Neural crest cell (in vitro differentiated cells): ENCODE measurements at regions not wholly inside any gene's neighbourhood (a gene's known extent, or its start where the extent isn't known, plus 50 kb on each side); places are given as distances from the start of the nearest gene placed in this dataset.

Source experiments
- DNase-seq: peaks from one replicate; pipeline ENCODE4 v3.0.0; 2021; ENCODE audit warnings: low read depth, mixed read lengths, low spot score
- H3K27ac Mint-ChIP-seq: one replicate; pipeline ENCODE4 v1.8.0; 2021; ENCODE audit warnings: mild to moderate bottlenecking, mixed read lengths; ENCODE audit not compliant: unreplicated experiment
- H3K27me3 Mint-ChIP-seq: 2 replicates; pipeline ENCODE4 v1.8.0; 2021; ENCODE audit warnings: low read depth, mild to moderate bottlenecking, mixed read lengths
- H3K36me3 Mint-ChIP-seq: 2 replicates; pipeline ENCODE4 v1.8.0; 2021; ENCODE audit warnings: low read depth, mild to moderate bottlenecking, mixed read lengths
- H3K4me1 Mint-ChIP-seq: 2 replicates; pipeline ENCODE4 v1.8.0; 2021; ENCODE audit warnings: mixed read lengths
- H3K4me3 Mint-ChIP-seq: one replicate; pipeline ENCODE4 v1.8.0; 2021; ENCODE audit warnings: mild to moderate bottlenecking, mixed read lengths
- H3K9me3 Mint-ChIP-seq: 2 replicates; pipeline ENCODE4 v1.8.0; 2021; ENCODE audit warnings: mixed read lengths
- CTCF ChIP-seq: fragments of 200-600 bp; sonication (generic); conservative IDR thresholded peaks from 2 replicates; pipeline ENCODE4 v1.5.0; 2021; ENCODE audit warnings: antibody characterized with exemption, mild to moderate bottlenecking

GRCh38 chr18:45373286-45373880, 241.9 kb upstream of the SLC14A2 start:
- Mint-ChIP-seq H3K27me3 (no peaks in the 10 kb centered on the region), H3K36me3 (no peaks in the 10 kb centered on the region), H3K4me1 (peaks cover 16% of the 10 kb centered on the region), H3K4me3 (no peak overlapping the region), H3K9me3 (peaks cover 3% of the 10 kb centered on the region), H3K27ac (no peak overlapping the region)
- TF ChIP-seq CTCF: no peak
- no peak for DNase-seq

GRCh38 chr18:45374236-45374635, 241.0 kb upstream of the SLC14A2 start:
- H3K27ac Mint-ChIP-seq: no peak overlapping the region

GRCh38 chr18:45374878-45375630, 240.2 kb upstream of the SLC14A2 start:
- peaks cover 12% of the 10 kb centered on the region for H3K4me1 Mint-ChIP-seq
- H3K27ac Mint-ChIP-seq: no peak overlapping the region
- TF ChIP-seq CTCF: no peak
- peaks cover 3% of the 10 kb centered on the region for H3K9me3 Mint-ChIP-seq
- no peaks in the 10 kb centered on the region for H3K36me3 Mint-ChIP-seq
- H3K27me3 Mint-ChIP-seq: no peaks in the 10 kb centered on the region
- DNase-seq: no peak
- no peak overlapping the region for H3K4me3 Mint-ChIP-seq

More at GRCh38 chr18:45374236-45374635, 241.0 kb upstream of the SLC14A2 start:
- H3K4me3 Mint-ChIP-seq: no peak overlapping the region
- TF ChIP-seq CTCF: no peak
- no peaks in the 10 kb centered on the region for H3K27me3 Mint-ChIP-seq
- DNase-seq: no peak
- H3K4me1 Mint-ChIP-seq: peaks cover 16% of the 10 kb centered on the region
- H3K36me3 Mint-ChIP-seq: no peaks in the 10 kb centered on the region
- H3K9me3 Mint-ChIP-seq: peaks cover 3% of the 10 kb centered on the region

- no peak for TF ChIP-seq CTCF
- Mint-ChIP-seq H3K27me3 (no peaks in the 10 kb centered on the region), H3K9me3 (peaks cover 3% of the 10 kb centered on the region), H3K27ac (no peak overlapping the region), H3K4me1 (peaks cover under 1% of the 10 kb centered on the region), H3K4me3 (no peak overlapping the region), H3K36me3 (no peaks in the 10 kb centered on the region)
- no peak for DNase-seq
These were observed 239.1 kb upstream of the SLC14A2 start for GRCh38 chr18:45376193-45376592.

- Mint-ChIP-seq H3K27ac (no peak overlapping the region), H3K9me3 (peaks cover 3% of the 10 kb centered on the region), H3K36me3 (no peaks in the 10 kb centered on the region), H3K4me3 (no peak overlapping the region), H3K4me1 (no peaks in the 10 kb centered on the region), H3K27me3 (no peaks in the 10 kb centered on the region)
- no peak for DNase-seq
- no peak for TF ChIP-seq CTCF
These were observed 237.0 kb upstream of the SLC14A2 start for GRCh38 chr18:45378308-45378707.
